ENCODE measurements at regions not wholly inside any gene's neighbourhood (a gene's known extent, or its start where the extent isn't known, plus 50 kb on each side); places are given as distances from the start of the nearest gene placed in this dataset.

- Histone ChIP-seq H3K27ac (ENCODE audit: low read depth, low read length) (no peak overlapping the region), H3K4me1 (ENCODE audit: control insufficient read depth, insufficient read depth, low read length) (peaks cover 3% of the 10 kb centered on the region), H3K9ac (ENCODE audit: extremely low read depth, low read length, poor library complexity, severe bottlenecking) (no peak overlapping the region), H3K9me3 (ENCODE audit: control insufficient read depth, low read length) (peaks cover 35% of the 10 kb centered on the region), H3K27me3 (ENCODE audit: control insufficient read depth, insufficient read depth, low read length, poor library complexity, severe bottlenecking) (peaks cover 13% of the 10 kb centered on the region), H3K4me3 (ENCODE audit: low read length) (peak overlapping the region; percentile 37), H3K36me3 (ENCODE audit: control insufficient read depth, insufficient read depth, low read length) (peaks cover 5% of the 10 kb centered on the region)
- Mint-ChIP-seq H3K36me3 (ENCODE audit: low read depth) (peaks cover 3% of the 10 kb centered on the region), H3K27ac (no peak overlapping the region), H3K27me3 (ENCODE audit: insufficient read depth) (peaks cover 37% of the 10 kb centered on the region), H3K4me3 (no peak overlapping the region), H3K4me1 (peaks cover 34% of the 10 kb centered on the region), H3K9me3 (peaks cover 12% of the 10 kb centered on the region)
- no peak for TF ChIP-seq CTCF (conservative IDR thresholded peaks at IDR 0.05)
- DNase-seq, result peak; percentile 64
These were observed 405.6 kb upstream of the MEX3C start for GRCh38 chr18:51603111-51603510.

- Mint-ChIP-seq H3K9me3 (peaks cover 7% of the 10 kb centered on the region), H3K27me3 (ENCODE audit: insufficient read depth) (peaks cover 36% of the 10 kb centered on the region), H3K4me3 (no peak overlapping the region), H3K36me3 (ENCODE audit: low read depth) (no peaks in the 10 kb centered on the region), H3K4me1 (peaks cover 34% of the 10 kb centered on the region), H3K27ac (no peak overlapping the region)
- no peak overlapping the region for H3K9ac ChIP-seq (ENCODE audit: extremely low read depth, low read length, poor library complexity, severe bottlenecking)
- H3K36me3 ChIP-seq (ENCODE audit: control insufficient read depth, insufficient read depth, low read length), result peaks cover 5% of the 10 kb centered on the region
- no peak for TF ChIP-seq CTCF (conservative IDR thresholded peaks at IDR 0.05)
- no peak overlapping the region for H3K27ac ChIP-seq (ENCODE audit: low read depth, low read length)
- peaks cover 13% of the 10 kb centered on the region for H3K27me3 ChIP-seq (ENCODE audit: control insufficient read depth, insufficient read depth, low read length, poor library complexity, severe bottlenecking)
- 70 to 82% methylated on average over 3 of the region's 4 CpGs for WGBS, 2 experiments (ENCODE audit: insufficient coverage in 1 of 2, insufficient read length in 1 of 2)
- H3K9me3 ChIP-seq (ENCODE audit: control insufficient read depth, low read length), result peaks cover 35% of the 10 kb centered on the region
- peaks cover 3% of the 10 kb centered on the region for H3K4me1 ChIP-seq (ENCODE audit: control insufficient read depth, insufficient read depth, low read length)
- no peak for DNase-seq
- H3K4me3 ChIP-seq (ENCODE audit: low read length), result no peak overlapping the region
These were observed 406.1 kb upstream of the MEX3C start for GRCh38 chr18:51603551-51603950.

GRCh38 chr18:51610481-51610880 lies 413.0 kb upstream of the MEX3C start:
- 23 to 75% methylated on average over 1 of the region's 1 CpG for WGBS, 2 experiments (ENCODE audit: insufficient coverage in 1 of 2, insufficient read length in 1 of 2)
- peaks cover 30% of the 10 kb centered on the region for H3K27me3 Mint-ChIP-seq (ENCODE audit: insufficient read depth)
- no peak overlapping the region for H3K4me3 ChIP-seq (ENCODE audit: low read length)
- H3K4me3 Mint-ChIP-seq, result no peak overlapping the region
- TF ChIP-seq CTCF (conservative IDR thresholded peaks at IDR 0.05), result no peak
- no peak overlapping the region for H3K9ac ChIP-seq (ENCODE audit: extremely low read depth, low read length, poor library complexity, severe bottlenecking)
- no peak overlapping the region for H3K27ac ChIP-seq (ENCODE audit: low read depth, low read length)
- H3K27ac Mint-ChIP-seq, result no peak overlapping the region
- DNase-seq, result peak; percentile 80
- H3K36me3 ChIP-seq (ENCODE audit: control insufficient read depth, insufficient read depth, low read length), result peaks cover 5% of the 10 kb centered on the region
- peaks cover 27% of the 10 kb centered on the region for H3K9me3 ChIP-seq (ENCODE audit: control insufficient read depth, low read length)
- no peaks in the 10 kb centered on the region for H3K9me3 Mint-ChIP-seq
- no peaks in the 10 kb centered on the region for H3K36me3 Mint-ChIP-seq (ENCODE audit: low read depth)
- H3K27me3 ChIP-seq (ENCODE audit: control insufficient read depth, insufficient read depth, low read length, poor library complexity, severe bottlenecking), result no peaks in the 10 kb centered on the region
- H3K4me1 ChIP-seq (ENCODE audit: control insufficient read depth, insufficient read depth, low read length), result peaks cover 11% of the 10 kb centered on the region
- peaks cover 40% of the 10 kb centered on the region for H3K4me1 Mint-ChIP-seq
